DMS114 treated with DMSO at 0.1 percent for 48 hours (cell line): ENCODE measurements at regions not wholly inside any gene's neighbourhood (a gene's known extent, or its start where the extent isn't known, plus 50 kb on each side); places are given as distances from the start of the nearest gene placed in this dataset.
"Not testable (repeated sequence)": the region's sequence is repeated elsewhere in the genome, so short reads cannot be mapped to it uniquely, and the experiment has no call there.

Experiments
- DNase-seq: peaks from one replicate; lab custom pipeline; 2025; ENCODE audit not compliant: unreplicated experiment; lab: John Stamatoyannopoulos, UW

- DNase-seq: no peak
These were observed 1157.0 kb upstream of the INTU start for GRCh38 chr4:126475730-126476129.

GRCh38 chr4:126479709-126480108 lies 1153.0 kb upstream of the INTU start:
- no peak for DNase-seq

- DNase-seq: no peak
These were observed 1150.4 kb upstream of the INTU start for GRCh38 chr4:126482311-126482710.

GRCh38 chr4:126486377-126486776 lies 1146.4 kb upstream of the INTU start:
- DNase-seq: no peak

GRCh38 chr4:126489826-126490463 lies 1142.8 kb upstream of the INTU start:
- DNase-seq: no peak

GRCh38 chr4:126495163-126495752 lies 1137.5 kb upstream of the INTU start:
- DNase-seq: no peak

GRCh38 chr4:126512979-126513378 lies 1119.8 kb upstream of the INTU start:
- DNase-seq: no peak

GRCh38 chr4:126513596-126513995 lies 1119.2 kb upstream of the INTU start:
- DNase-seq: no peak

- no peak for DNase-seq
These were observed 1112.0 kb upstream of the INTU start for GRCh38 chr4:126520731-126521130.

GRCh38 chr4:126525400-126525799 lies 1107.4 kb upstream of the INTU start:
- not testable (repeated sequence) for DNase-seq

GRCh38 chr4:126526335-126526734 lies 1106.4 kb upstream of the INTU start:
- no peak for DNase-seq

- no peak for DNase-seq
These were observed 1102.8 kb upstream of the INTU start for GRCh38 chr4:126529997-126530396.

- DNase-seq: no peak
These were observed 1101.7 kb upstream of the INTU start for GRCh38 chr4:126530996-126531585.

- no peak for DNase-seq
These were observed 1100.2 kb upstream of the INTU start for GRCh38 chr4:126532527-126532926.

- DNase-seq: no peak
These were observed 1099.5 kb upstream of the INTU start for GRCh38 chr4:126533146-126533805.

GRCh38 chr4:126539771-126540170 lies 1093.0 kb upstream of the INTU start:
- DNase-seq: no peak

- DNase-seq: no peak
These were observed 1090.9 kb upstream of the INTU start for GRCh38 chr4:126541820-126542219.

GRCh38 chr4:126544276-126544675 lies 1088.5 kb upstream of the INTU start:
- no peak for DNase-seq

- DNase-seq: not testable (repeated sequence)
These were observed 1086.6 kb upstream of the INTU start for GRCh38 chr4:126546197-126546596.

- no peak for DNase-seq
These were observed 1085.4 kb upstream of the INTU start for GRCh38 chr4:126547352-126547751.

GRCh38 chr4:126548890-126549289 lies 1083.9 kb upstream of the INTU start:
- DNase-seq: no peak

GRCh38 chr4:126552321-126552720 lies 1080.4 kb upstream of the INTU start:
- DNase-seq: no peak
